MCF 10A (cell line): ENCODE measurements at regions not wholly inside any gene's neighbourhood (a gene's known extent, or its start where the extent isn't known, plus 50 kb on each side); places are given as distances from the start of the nearest gene placed in this dataset.

ENCODE experiments used
- BruUV-seq: library from RNA; stranded (reverse); fragments of 400-500 nt; replicated peaks from 2 replicates; lab custom pipeline; 2021; lab: Mats Ljungman, UMichigan
- CTCF ChIA-PET: fragments of 300-600 bp; sonication (Branson Sonifier 250); formaldehyde crosslinking; extraction: SDS; loops from one replicate; lab custom pipeline; 2021; ENCODE audit warnings: antibody characterized with exemption, inconsistent platforms; lab: Yijun Ruan, JAX
- POLR2A ChIA-PET: fragments of 300-600, 350-650 bp; sonication (Branson Sonifier 250); formaldehyde crosslinking; extraction: SDS; loops from one replicate; lab custom pipeline; 2020; ENCODE audit warnings: antibody characterized with exemption, inconsistent platforms; lab: Yijun Ruan, JAX
- DNase-seq: peaks from one replicate; pipeline ENCODE4 v3.0.0-alpha.2; 2018; ENCODE audit not compliant: unreplicated experiment
- H3K27ac Mint-ChIP-seq: one replicate; pipeline ENCODE4 v1.8.0; 2022; ENCODE audit warnings: mild to moderate bottlenecking, low read depth, mixed read lengths; ENCODE audit not compliant: unreplicated experiment
- H3K27me3 Mint-ChIP-seq: one replicate; pipeline ENCODE4 v1.8.0; 2022; ENCODE audit warnings: mixed read lengths; ENCODE audit not compliant: insufficient read depth, unreplicated experiment
- H3K36me3 Mint-ChIP-seq: one replicate; pipeline ENCODE4 v1.8.0; 2022; ENCODE audit warnings: mild to moderate bottlenecking, moderate library complexity, mixed read lengths; ENCODE audit not compliant: insufficient read depth, unreplicated experiment
- H3K4me1 Mint-ChIP-seq: one replicate; pipeline ENCODE4 v1.8.0; 2022; ENCODE audit warnings: mixed read lengths; ENCODE audit not compliant: insufficient read depth, unreplicated experiment
- H3K4me3 Mint-ChIP-seq: one replicate; pipeline ENCODE4 v1.8.0; 2022; ENCODE audit warnings: mild to moderate bottlenecking, moderate library complexity, mixed read lengths; ENCODE audit not compliant: unreplicated experiment
- H3K9me3 Mint-ChIP-seq: one replicate; pipeline ENCODE4 v1.8.0; 2022; ENCODE audit warnings: mixed read lengths; ENCODE audit not compliant: unreplicated experiment
- intact Hi-C: fragments of 100-400 bp; cut with micrococcal nuclease; formaldehyde crosslinking; loops from 2 replicates; pipeline ENCODE4 v1.14.1; 2022
- TF ChIP-seq, protein P1 (sequence below): fragments of 200-600 bp; IDR thresholded peaks from one replicate; pipeline ENCODE4 v1.8.0; 2022; ENCODE audit warnings: antibody characterized with exemption, mild to moderate bottlenecking; ENCODE audit not compliant: unreplicated experiment

DNA sequence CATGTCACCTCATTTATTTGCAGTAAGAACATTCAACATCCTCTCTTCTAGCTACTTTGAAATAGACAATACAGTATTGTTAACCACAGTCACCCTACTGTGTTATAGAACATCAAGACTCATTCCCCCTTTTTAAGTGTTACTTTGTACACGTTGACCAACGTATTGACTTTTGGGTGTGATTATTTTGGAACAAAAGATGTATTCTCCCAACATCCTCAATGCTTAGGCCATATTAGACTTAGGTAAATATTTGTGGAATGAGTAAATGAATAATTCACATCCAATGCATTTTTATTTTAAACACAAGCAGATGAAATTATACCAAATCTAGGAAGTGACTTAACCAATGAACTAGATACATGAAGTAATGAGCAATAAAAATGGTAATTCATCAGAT, 296.6 kb downstream of the CHRM3 start:
- Mint-ChIP-seq H3K9me3 (no peaks in the 10 kb centered on the region), H3K27ac (no peak overlapping the region), H3K4me3 (no peak overlapping the region), H3K27me3 (no peaks in the 10 kb centered on the region), H3K36me3 (no peaks in the 10 kb centered on the region), H3K4me1 (no peaks in the 10 kb centered on the region)
- POLR2A ChIA-PET: no interaction called here
- BruUV-seq: no TSS peak
- CTCF ChIA-PET: interaction anchor here (0.9 kb wide), 1 partner anchor 35 kb away, joined by 4 read pairs; no protein-coding TSS in a partner anchor
- TF ChIP-seq, protein P1, sequence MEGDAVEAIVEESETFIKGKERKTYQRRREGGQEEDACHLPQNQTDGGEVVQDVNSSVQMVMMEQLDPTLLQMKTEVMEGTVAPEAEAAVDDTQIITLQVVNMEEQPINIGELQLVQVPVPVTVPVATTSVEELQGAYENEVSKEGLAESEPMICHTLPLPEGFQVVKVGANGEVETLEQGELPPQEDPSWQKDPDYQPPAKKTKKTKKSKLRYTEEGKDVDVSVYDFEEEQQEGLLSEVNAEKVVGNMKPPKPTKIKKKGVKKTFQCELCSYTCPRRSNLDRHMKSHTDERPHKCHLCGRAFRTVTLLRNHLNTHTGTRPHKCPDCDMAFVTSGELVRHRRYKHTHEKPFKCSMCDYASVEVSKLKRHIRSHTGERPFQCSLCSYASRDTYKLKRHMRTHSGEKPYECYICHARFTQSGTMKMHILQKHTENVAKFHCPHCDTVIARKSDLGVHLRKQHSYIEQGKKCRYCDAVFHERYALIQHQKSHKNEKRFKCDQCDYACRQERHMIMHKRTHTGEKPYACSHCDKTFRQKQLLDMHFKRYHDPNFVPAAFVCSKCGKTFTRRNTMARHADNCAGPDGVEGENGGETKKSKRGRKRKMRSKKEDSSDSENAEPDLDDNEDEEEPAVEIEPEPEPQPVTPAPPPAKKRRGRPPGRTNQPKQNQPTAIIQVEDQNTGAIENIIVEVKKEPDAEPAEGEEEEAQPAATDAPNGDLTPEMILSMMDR: no peak
- no peak for DNase-seq
- intact Hi-C loops: no loop called here

DNA sequence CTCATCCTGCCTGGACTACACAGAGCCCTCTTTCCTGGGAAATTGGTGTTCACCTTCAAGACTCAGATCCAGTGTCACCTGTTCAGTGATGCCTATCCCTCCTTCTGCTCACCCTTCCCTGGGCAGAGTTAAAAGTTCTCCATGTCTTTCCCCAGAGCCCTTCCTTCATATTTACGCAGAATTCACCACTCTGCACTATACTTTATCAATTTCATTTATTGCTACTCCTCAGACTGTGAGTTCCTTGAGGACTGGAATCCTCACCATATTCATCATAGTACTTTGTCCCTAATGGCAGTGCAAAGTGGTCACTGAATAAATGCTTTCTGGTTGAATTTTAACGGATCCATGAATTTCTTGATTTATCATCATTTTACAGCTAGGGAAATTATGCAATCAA, 300.0 kb downstream of the CHRM3 start:
- CTCF ChIA-PET: interaction anchor here (1.5 kb wide), 1 partner anchor 11 kb away, joined by 3 read pairs; no protein-coding TSS in a partner anchor
- H3K27ac Mint-ChIP-seq: no peak overlapping the region
- DNase-seq: no peak
- BruUV-seq: no TSS peak
- no peaks in the 10 kb centered on the region for H3K9me3 Mint-ChIP-seq
- TF ChIP-seq, protein P1: no peak
- no peaks in the 10 kb centered on the region for H3K36me3 Mint-ChIP-seq
- intact Hi-C loops: no loop called here
- H3K4me3 Mint-ChIP-seq: no peak overlapping the region
- no peaks in the 10 kb centered on the region for H3K27me3 Mint-ChIP-seq
- no peaks in the 10 kb centered on the region for H3K4me1 Mint-ChIP-seq
- POLR2A ChIA-PET: no interaction called here

DNA sequence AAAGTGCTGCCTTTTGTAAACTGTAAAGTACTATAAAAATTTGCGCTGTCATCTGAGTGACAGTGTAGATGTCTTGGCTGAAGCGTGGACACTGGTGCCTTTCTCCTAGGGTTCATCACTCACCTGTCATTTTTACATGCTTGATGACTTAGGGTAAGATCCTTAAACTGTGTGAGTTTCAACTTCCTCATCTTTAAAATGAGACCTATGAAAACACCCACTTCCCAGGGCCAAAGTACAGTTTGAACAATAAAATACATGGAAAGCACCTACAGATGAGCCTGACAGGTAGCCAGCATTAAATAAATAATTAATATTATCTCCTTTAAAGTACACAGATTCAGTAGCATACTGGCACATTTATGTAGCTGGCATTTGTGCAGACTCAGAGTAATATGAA, 309.9 kb downstream of the CHRM3 start:
- Mint-ChIP-seq H3K9me3 (peaks cover 9% of the 10 kb centered on the region), H3K27ac (no peak overlapping the region), H3K36me3 (no peaks in the 10 kb centered on the region), H3K27me3 (no peaks in the 10 kb centered on the region), H3K4me1 (no peaks in the 10 kb centered on the region), H3K4me3 (no peak overlapping the region)
- CTCF ChIA-PET: no interaction called here
- intact Hi-C loops: no loop called here
- POLR2A ChIA-PET: no interaction called here
- BruUV-seq: no TSS peak
- no peak for DNase-seq
- TF ChIP-seq, protein P1: no peak

DNA sequence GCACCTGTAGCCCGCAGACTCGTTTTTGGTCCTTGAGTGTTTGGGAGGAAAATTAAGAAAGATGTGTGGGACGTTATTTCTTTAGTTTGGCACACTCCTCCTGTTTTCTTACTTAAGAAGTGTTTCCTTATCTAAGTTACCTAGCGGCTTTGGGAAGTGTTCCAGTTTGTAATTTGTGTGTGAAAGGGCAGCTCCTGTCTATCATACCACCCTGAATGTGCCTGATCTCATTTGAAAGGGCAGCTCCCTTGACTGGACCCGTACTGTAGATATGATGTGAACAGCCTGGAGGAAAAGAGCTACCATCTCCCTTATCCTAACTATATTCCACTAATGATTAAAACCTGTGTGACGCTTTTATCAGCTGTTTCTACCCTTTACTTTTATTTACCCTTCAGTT, 314.3 kb downstream of the CHRM3 start:
- Mint-ChIP-seq H3K36me3 (no peaks in the 10 kb centered on the region), H3K4me1 (no peaks in the 10 kb centered on the region), H3K27ac (no peak overlapping the region), H3K9me3 (peaks cover 16% of the 10 kb centered on the region), H3K27me3 (no peaks in the 10 kb centered on the region), H3K4me3 (no peak overlapping the region)
- intact Hi-C loops: no loop called here
- CTCF ChIA-PET: interaction anchor here (0.6 to 1.4 kb wide), 2 partner anchors 10 to 1854 kb away, joined by 3 to 4 read pairs; no protein-coding TSS in a partner anchor
- POLR2A ChIA-PET: interaction anchor here (0.7 kb wide), 1 partner anchor 74 kb away, joined by 3 read pairs; no protein-coding TSS in a partner anchor
- no peak for DNase-seq
- TF ChIP-seq, protein P1: no peak
- no TSS peak for BruUV-seq
